NCI-H510A treated with DMSO at 0.1 percent for 48 hours (cell line): ENCODE measurements at regions not wholly inside any gene's neighbourhood (a gene's known extent, or its start where the extent isn't known, plus 50 kb on each side); places are given as distances from the start of the nearest gene placed in this dataset.

ENCODE experiments used
- DNase-seq: peaks from one replicate; lab custom pipeline; 2025; lab: John Stamatoyannopoulos, UW

DNA sequence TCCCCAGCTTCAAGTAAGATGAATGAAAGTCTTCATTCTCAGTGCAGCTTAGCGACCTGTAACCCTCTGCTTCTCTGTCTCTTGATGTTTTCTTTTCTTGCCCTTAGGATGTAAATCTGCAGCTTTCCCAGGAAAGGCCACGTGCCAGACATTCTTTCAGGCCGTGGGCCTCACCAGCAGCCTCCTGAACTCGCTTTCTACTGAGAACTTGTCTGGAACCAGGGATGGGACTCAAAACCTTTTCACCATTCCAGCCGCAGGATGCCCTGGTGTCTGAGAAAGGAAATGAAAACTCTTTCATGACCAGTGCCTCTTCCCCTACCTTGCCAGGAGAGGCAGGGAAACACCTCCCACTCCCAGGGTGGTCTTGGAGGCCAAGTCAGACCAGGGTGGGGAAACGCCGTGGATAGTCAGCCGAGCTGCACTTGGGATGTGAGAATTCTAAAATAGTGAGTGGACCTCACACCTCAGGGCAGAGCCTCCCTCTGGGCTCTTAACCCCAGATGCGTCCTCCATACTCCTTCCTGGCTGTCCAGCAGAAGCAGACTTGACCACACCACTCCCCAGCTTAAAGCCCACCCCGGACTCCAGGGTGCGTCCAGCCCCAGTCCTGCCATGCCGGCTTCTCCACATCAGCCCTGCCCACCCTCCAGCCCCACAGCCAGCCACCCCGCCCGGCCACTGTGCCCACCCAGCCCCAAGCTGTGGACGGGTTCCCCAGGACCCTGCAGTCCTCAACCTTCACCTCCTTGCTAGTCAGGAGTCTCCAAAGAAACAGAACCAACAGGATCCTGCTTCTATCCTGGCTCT lies 115.5 kb downstream of the TWIST2 start:
- no peak for DNase-seq

DNA sequence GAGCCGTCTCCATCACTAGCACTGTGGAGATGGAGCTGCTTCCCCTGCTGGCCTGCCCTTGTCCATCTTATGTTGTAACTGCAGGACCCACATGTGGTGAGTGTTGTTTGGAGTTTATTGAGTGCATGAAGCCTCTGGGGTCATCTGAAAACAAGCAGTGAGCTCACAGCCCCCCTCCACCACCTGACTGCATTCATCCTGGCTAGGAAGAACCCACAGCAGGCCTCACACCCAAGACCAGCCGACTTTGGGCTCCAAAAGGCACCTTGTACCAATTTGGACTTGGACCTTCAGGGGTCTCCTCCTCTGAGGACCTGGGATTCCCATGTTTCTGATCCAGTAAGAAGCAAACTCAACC lies 116.1 kb downstream of the TWIST2 start:
- DNase-seq = no peak

DNA sequence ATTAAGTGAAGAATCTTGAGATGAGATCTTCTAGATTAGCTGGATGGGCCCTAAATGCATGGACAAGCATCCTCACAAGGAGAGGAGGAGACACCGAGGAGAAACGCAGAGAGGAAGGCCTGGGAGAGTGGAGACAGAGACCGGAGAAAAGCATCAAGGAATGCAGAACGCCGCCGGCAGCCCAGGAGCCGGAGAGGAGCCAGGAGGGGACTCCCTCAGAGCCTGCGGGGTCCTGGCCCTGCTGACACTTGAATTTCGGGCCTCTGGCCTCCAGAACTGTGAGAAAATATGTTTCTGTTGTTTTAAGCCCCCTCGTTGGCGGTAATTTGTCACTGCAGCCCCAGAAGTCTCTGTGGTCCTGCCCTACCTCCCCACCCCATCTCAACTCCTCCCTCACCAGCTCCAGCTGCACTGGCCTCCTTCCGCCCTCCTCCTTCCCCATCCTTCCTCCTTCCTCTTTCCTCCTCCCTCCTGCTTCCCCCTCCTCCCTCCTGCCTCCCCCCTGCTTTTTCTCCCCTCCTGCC lies 116.7 kb downstream of the TWIST2 start:
- no peak for DNase-seq

DNA sequence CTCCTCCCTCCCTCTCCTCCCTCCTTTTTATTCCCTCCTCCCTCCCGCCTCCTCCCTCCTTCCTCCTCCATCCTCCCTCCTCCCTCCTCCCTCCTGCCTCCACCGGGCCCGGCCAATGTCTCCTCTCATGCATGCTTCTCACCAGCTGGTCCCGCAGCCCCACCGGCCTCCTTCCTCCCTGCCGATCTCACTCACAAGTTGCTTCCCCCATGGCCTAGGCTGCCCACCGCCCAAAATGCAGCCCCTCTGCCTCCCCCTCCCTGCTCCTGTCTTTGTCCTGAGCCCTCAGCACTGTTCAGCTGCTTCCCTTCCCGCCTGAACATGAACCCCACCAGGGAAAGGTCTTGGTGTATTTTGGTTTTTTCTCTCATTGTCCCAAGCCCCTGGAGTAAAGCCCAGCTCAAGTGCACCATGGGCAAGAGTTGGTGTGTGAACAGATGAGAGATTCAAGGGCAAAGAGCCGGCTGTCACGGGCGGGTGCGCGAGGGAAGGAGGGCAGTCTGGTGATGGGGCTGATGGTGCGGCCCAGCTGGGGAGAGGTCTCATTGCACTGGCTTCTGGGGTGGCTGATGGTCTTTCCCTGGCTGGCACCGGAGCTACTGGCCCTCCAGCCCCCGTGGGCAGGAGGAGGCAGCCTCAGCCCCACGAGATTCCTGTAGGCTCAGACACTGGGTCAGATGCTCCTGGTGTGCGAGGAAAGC lies 117.6 kb downstream of the TWIST2 start:
- no peak for DNase-seq

DNA sequence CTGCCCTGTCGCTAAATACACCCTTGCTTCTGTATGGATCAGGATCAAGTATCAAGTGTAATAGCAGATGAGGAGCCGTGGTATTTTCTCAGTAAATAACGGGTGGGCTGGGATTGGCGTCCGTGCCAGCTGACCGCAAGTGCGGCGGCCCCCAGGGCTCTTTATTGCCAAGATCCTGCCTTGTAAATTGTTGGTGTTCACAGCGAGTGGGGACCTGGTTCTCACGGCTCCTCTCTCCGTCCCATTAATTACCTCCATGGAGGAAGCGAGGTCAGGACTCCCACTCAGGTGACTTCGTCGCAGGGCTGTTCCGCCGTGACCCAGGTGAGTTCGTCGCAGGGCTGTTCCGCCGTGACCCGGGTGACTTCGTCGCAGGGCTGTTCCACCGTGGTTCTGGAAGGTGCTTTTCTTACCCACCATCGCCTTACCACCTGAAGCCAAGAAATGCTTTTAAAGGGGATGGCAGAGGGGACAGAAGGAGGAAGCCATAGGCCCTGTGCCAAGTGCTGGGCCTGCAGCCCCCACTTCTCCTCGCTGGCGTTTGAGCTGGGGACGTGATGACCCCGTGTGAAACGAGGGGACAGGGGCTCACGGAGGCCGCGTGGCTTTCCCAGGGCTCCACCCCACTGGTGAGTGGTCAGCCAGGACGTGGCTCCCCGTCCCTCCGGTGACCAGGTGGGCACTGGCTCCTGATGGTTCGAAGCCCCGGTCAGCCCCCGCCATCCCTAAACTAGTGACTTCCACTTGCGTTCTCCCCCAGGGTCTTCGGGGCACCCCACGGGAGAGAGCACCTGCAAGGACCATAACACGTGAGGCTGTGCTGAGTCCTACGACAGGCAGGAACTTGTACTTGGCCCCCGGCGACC lies 118.4 kb downstream of the TWIST2 start:
- no peak for DNase-seq

DNA sequence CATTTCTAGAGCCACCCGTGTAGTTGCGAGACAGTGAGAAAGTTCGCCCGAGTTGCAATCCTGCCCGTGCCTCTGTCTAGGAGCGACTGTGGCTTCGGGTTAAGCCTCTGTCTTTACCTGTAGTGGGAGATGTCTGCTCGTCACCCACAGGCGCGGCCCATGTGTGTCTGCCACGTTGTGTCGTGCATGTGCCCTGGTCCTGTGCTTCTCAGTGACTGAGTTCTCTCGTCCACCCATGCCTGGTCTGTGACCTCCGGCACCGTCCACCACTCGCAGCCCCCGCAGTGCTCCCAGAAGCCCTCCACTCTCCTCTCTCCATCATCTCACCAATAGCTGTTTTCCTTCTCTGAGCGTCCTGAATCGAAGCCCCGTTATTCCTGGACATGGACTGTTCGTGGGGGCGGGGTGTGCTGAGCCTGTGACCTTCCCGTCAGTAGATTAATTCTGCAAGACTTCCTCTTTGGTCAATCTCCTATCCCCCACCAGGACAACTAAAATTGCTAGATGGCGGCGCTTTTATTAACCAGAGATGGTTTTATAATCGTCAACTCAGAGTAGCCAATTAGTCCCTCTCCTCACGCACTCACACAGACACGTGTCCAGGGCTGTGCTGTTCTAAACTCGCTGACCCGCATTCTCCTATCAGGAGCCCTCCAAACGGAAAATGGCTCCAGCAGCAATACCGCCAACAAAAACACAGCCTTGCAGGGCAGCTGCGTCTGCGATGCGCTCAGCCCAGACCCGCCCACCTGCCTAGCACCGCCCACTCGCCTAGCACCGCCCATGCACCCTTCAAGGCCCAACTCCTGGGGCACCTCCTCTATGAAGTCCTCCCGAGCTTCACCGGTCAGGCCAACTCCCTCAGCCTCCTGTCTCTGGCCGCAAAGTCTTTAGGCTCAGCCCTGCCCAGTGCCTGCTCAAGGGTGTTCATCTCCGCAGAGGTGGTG lies 119.4 kb downstream of the TWIST2 start:
- DNase-seq = no peak

DNA sequence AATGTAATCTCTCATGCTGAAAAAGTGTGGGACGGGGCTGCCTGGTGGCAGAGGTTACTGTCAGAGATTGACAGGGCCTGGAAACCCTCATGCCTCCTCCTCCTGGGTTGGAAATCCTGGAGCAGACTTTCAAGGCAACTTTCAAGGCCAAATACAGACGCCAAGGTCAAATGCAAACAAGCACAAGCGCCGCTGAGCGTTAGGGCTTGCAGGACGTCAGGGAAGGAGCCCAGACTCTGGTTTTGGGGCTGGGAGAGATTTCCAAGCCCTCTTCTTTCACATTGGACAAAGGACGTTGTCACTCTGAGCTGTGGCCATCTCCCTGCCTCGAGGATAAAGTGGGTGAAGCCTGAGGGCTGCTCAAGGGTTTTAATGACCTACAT lies 120.1 kb downstream of the TWIST2 start:
- no peak for DNase-seq

DNA sequence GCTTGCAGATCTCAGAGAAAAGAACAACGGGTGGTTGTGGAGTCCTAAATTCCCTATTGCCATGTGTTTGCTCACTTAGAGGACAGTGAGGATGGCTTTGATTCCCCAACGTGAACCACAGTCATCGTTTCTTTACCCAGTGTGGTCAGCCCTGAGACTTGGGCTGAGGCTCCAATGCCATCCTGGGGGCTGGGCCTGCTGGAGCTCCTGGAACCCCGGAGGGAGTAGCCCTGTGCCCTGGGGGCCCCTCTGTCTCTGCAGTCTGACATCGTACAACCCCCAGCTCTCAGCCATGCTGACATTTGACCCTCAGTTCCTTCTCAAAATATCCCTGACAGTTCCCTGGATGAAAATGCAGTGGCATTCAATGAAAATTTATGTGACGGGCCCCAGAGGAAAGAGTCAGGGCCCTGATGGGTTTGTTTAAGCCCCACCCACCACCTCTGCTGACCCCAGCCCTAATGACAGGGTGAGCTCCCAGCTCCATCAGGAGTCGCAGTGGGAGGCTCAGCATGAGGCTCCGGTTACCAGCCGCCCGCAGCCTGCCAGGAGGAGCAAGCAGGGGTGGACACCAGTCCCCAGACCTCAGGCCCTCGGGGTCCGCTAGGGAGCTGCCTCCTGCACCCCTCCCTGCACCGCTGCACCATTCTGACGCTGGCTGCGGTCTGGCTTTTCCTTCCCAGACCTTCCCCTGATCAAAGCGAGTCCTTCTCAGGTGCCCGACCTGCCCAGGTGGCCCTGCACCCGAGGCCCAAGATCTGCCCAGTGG lies 120.9 kb downstream of the TWIST2 start:
- DNase-seq = no peak

DNA sequence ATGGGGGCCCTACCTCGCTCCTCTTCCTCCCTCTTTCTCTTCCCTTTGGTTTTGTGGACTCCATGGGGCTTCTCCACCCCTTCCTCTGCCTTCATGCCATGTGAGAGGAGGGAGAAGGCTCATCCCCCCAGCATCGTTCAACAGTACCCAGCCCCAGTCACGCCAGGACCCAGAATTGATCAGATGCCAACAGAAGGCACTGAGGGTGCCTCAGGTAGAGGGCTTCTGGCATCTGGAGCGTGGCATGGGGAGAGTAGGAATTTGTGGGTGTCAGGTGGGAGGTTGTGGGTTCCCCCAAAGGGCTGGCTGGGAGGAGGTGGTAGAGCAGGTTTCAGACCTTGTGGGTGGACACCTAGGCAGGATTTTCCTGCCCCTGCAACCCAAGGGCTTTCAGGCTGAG lies 122.0 kb downstream of the TWIST2 start:
- no peak for DNase-seq

DNA sequence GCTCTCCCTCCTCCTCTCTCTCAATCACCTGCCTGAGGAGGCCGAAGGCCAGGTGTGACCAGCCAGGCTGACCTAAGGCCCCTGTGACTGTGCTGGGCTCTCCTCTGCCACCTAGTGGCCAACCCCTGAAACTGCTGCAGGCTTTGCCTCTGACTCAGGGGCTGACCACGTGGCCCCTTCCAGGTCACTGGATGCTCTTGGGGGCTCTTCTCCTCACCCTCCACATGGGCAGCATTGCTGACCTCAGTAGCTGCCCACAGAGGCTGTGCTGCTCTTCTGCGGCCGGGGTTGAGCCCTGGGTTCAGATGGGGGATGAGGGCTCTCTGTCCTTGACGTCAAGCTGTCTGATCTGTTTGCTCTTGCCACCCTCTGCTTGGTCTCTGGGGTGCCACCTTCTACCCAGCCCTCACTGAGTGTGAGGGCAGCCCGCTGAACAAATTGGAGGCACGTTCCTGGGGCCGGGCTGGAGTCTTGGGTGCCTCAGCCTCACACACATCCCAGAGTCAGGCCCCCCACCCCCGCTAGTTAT lies 122.7 kb downstream of the TWIST2 start:
- DNase-seq = peak; percentile 13

DNA sequence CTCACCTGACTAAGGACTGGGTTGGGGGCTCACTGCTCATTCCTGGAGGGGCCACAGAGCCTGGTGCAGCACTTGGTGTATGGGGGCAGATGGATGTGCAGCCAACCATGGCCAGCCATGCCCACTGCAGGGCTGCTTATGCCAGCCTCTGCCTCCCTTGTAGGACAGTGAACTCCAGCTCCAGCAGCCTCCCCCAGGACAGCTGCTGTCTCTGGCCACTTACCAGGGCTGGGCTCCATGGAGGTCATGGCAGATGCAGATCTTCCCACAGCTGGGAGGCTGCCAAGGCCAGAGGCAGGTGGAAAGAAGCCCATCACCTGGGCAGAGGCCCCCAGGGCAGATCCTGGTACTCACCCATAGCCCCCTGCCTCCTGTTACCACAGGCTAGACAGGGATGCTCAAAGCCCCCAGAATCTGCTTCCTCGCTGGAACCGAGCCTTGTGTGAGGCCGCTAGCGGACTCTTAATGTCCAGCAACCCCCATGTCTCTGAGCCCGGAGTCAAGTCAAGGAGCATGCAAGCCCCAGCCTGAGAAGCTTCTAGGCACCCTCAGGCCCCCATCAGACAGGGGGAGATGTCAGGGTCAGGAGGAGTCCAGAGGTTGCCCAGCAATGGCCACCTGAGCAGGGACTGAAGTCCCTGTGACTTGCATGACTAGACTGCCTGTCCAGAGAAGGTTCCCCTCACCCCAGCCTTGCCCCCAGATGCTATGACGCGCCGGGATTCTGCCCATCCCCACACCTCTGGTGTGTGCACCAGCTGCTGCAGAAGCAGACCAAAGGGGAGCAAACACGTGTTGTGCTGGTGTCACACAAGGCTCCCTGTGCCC lies 123.6 kb downstream of the TWIST2 start:
- no peak for DNase-seq

DNA sequence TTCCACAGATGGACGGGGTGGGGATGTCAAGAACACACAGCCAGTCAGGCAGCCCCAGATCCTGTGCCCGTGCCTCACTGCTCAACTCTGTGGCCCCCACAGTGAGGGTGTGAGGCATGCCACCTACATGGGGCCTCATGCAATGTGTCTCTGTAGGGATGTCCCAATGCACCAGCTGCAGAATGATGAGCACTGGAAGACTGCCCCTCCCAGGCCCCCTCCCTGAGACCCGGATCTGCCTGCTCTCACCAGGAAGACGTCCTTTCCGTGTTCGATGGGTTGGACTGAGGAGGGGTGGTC lies 124.2 kb downstream of the TWIST2 start:
- DNase-seq = no peak

DNA sequence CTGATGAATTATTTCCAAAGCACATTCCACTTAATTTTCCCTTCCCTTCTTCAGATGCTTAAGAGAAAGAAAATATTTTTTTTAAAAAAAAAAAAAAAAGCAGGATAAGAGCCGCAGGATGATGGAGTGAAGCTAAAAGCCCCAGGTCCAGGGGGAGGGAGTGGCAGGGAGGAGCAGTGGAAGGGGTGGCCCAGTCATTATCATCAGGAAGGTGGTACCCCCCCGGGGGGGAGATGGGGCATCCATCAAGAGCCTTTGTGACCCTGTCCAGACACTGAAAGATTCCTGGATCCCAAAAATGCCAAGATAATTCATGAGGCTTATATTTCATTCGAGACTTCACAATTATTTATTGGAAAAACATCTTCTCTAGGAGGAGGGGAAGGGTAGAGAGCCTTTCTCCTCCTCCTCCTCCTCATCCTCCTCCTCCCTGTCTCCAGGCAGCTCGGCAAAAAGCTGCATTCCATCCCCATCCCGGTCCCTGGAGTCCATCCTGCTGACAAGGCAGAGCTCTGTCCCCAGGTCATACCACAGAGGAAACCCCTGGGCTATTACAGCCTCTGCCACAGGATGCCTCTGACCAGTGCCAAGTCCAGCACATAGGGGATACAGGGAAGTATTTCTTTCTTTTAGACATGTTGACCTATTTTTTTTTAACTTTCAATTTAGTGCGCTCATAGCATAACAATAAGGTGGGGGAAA lies 125.3 kb downstream of the TWIST2 start:
- no peak for DNase-seq

DNA sequence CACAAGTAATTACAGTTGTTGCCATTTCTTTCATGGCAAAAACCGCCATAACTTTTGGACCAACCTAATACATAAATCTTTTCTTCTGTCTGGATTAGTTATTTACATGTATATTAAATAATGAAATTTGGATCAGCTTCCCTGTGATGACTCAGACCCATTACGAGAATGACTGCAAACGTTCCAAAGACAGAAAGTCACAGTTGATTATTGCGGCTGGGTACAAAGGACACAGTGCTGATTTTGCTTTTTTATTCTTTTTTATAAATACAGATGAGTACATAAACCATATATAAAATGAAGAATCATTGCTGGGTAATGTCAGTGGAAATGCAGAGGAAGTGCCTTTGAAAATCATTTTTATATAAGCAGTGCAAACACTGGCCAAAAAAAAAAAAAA lies 126.2 kb downstream of the TWIST2 start:
- DNase-seq = no peak

DNA sequence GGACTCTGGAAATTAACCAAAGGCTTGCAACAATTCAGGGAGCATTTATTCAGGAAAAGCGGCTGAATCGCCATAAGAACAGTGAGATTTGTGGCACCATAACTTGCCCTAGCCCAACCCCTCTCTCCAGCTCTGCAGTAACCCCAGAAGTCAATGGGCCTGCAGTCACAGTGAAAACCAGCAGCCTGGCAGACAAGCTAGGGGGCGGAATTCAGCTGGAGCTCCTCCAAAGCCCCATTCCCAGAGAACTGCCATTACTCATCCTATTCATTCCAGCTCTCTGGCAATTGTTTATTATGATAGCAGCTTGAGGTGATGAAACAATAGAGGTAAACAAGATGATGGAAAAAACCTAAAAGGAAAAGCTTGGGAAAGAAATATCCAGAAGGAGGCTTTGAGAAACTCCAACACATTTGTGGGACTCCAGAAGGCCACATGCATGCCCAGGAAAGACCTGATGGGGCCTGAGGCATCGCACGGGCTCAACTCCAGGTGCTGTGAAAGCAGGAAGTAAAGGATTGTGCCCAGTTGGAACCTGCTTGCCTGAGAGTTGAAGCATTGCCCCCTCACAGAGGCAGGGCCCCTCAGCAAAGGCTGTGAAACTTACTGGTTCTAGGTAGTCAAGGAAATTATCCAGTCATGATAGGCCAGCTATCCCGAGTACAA lies 126.7 kb downstream of the TWIST2 start:
- no peak for DNase-seq

DNA sequence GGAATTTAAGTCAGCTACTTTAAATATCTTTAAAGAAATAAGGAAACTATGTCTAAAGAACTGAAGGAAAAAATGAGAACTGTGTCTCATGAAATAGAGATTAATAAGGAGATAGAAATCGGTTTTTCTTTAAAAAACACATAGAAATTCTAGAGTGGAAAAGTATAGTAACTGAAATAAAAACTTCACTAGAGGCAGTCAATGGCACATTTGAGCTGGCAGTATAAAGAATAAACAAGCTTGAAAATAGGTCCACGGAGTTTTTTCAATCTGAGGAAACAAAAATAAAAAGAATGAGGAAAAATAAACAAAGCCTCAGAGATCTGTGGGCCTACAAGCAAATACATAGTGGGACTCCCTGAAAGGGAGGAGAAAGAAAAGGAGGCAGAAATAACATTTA lies 127.5 kb downstream of the TWIST2 start:
- DNase-seq = no peak

DNA sequence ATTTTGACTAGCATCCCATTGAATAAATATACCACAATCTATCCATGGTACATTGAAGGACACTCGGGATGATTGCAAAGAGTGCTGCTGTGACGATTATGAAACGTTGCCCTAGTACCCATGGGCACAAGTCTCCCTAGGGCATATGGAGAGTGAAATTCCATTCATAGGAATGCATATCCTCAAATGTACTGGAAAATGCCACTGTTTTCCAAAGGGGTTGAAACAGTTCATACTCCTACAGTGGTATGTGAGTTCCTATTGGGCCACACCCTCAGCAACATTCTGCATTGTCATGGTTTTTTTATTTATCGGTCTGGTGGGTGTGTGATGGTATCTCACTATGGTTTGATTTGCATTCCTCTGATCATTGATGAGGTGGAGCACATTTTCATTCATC lies 130.6 kb downstream of the TWIST2 start:
- DNase-seq = no peak

DNA sequence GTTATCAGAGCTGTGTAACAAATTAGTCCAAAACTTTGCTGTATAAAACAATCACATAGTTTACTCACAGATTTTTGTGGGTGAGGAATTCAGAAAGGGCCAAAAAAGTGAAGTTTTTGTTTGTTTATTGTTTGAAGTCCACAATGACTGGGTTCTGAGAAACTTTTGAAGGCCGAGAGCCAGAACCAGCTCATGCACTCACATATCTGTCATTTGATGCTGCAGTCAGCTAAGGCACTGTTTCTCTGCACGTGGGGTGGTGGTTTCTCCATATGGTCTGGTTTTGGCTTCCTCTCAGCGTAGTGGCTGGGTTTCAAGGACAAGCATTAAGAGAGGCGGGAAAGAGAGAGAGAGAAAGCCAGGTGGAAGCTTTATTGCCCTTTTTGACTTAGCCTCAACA lies 131.8 kb downstream of the TWIST2 start:
- no peak for DNase-seq
